Esophagus muscularis mucosa (tissue), 4 donors: ENCODE measurements at regions not wholly inside any gene's neighbourhood (a gene's known extent, or its start where the extent isn't known, plus 50 kb on each side); places are given as distances from the start of the nearest gene placed in this dataset.

Source experiments
- EP300 ChIP-seq: sonication (generic); formaldehyde crosslinking; IDR thresholded peaks from one replicate; pipeline ENCODE4 v1.6.1; 2017; ENCODE audit warnings: antibody characterized with exemption
- POLR2A ChIP-seq: fragments of 450-650 bp; IDR thresholded peaks from one replicate; pipeline ENCODE4 v1.6.1; 2017; ENCODE audit warnings: antibody characterized with exemption, moderate library complexity, mild to moderate bottlenecking, low read depth
- TF ChIP-seq, protein P1 (sequence below), 3 experiments: fragments of 200-600 bp in 2 of 3; fragments of 450-650 bp in 1 of 3; sonication (generic) in 2 of 3; IDR thresholded peaks; one replicate each; pipeline ENCODE4 v1.5.1; 2017 to 2019; ENCODE audit warnings: antibody characterized with exemption in 3 of 3, mild to moderate bottlenecking in 2 of 3, moderate library complexity in 1 of 3

DNA sequence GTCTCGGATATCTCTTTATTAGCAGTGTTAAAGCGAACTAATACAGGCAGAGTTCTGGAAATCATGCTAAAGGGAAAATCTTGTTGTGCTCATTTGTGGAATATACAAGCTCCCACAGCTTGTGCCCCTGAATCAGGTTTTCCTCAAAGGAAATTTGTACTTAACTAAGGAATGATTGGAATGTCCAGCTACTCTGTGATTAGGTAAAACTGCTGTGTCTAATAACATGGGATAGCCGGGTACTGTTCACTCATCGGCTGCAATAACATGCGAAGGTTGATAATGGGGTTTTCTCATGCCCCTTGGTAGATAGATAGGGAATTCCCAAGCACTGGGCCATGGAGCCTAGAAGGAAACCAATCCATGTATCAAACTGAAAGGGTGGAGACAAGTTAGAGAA lies 306.7 kb downstream of the NR2F1-AS1 start:
- TF ChIP-seq, protein P1, sequence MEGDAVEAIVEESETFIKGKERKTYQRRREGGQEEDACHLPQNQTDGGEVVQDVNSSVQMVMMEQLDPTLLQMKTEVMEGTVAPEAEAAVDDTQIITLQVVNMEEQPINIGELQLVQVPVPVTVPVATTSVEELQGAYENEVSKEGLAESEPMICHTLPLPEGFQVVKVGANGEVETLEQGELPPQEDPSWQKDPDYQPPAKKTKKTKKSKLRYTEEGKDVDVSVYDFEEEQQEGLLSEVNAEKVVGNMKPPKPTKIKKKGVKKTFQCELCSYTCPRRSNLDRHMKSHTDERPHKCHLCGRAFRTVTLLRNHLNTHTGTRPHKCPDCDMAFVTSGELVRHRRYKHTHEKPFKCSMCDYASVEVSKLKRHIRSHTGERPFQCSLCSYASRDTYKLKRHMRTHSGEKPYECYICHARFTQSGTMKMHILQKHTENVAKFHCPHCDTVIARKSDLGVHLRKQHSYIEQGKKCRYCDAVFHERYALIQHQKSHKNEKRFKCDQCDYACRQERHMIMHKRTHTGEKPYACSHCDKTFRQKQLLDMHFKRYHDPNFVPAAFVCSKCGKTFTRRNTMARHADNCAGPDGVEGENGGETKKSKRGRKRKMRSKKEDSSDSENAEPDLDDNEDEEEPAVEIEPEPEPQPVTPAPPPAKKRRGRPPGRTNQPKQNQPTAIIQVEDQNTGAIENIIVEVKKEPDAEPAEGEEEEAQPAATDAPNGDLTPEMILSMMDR (IDR thresholded peaks at IDR 0.05) = no peak
- TF ChIP-seq EP300 (no peak), POLR2A (no peak)
